OCI-LY1 (cell line): ENCODE measurements at regions not wholly inside any gene's neighbourhood (a gene's known extent, or its start where the extent isn't known, plus 50 kb on each side); places are given as distances from the start of the nearest gene placed in this dataset.

Experiments used
- H2AFZ ChIP-seq: fragments of 200-600 bp; sonication (generic), shearing (Covaris generic); 2 replicates; pipeline ENCODE4 v1.6.0; 2014; ENCODE audit warnings: antibody characterized with exemption, mild to moderate bottlenecking, low read length
- H3F3A ChIP-seq: fragments of 200-600 bp; sonication (generic), shearing (Covaris generic); 2 replicates; pipeline ENCODE4 v1.6.0; 2014; ENCODE audit warnings: mild to moderate bottlenecking, antibody characterized with exemption, low read length, moderate library complexity; ENCODE audit not compliant: insufficient read depth
- H3K27ac ChIP-seq: fragments of 200-600 bp; sonication (generic); 2 replicates; pipeline ENCODE4 v1.5.1; 2014; ENCODE audit warnings: low read length, mixed run types, mild to moderate bottlenecking, low read depth; ENCODE audit not compliant: poor library complexity, severe bottlenecking
- H3K27me3 ChIP-seq: fragments of 200-600 bp; sonication (generic); 2 replicates; pipeline ENCODE4 v1.6.0; 2014; ENCODE audit warnings: antibody characterized with exemption, mild to moderate bottlenecking, low read length, moderate library complexity; ENCODE audit not compliant: insufficient read depth
- H3K36me3 ChIP-seq: fragments of 200-600 bp; sonication (generic); 2 replicates; pipeline ENCODE4 v1.6.1; 2014; ENCODE audit warnings: mild to moderate bottlenecking, antibody characterized with exemption, low read length, moderate library complexity, mixed read lengths; ENCODE audit not compliant: insufficient read depth
- H3K4me1 ChIP-seq: fragments of 200-600 bp; sonication (generic); 2 replicates; pipeline ENCODE4 v1.5.1; 2014; ENCODE audit warnings: mild to moderate bottlenecking, low read length, moderate library complexity; ENCODE audit not compliant: insufficient read depth, severe bottlenecking
- H3K4me2 ChIP-seq: fragments of 200-600 bp; sonication (generic), shearing (Covaris generic); 2 replicates; pipeline ENCODE4 v1.6.1; 2014; ENCODE audit warnings: low read length
- H3K4me3 ChIP-seq: fragments of 200-600 bp; sonication (generic); 2 replicates; pipeline ENCODE4 v1.5.1; 2014; ENCODE audit warnings: low read length, low read depth, mild to moderate bottlenecking, mixed read lengths; ENCODE audit not compliant: poor library complexity, severe bottlenecking
- H3K79me2 ChIP-seq: fragments of 200-600 bp; shearing (Covaris generic); 2 replicates; pipeline ENCODE4 v1.6.1; 2016; ENCODE audit warnings: mixed run types, low read length, mixed read lengths; ENCODE audit not compliant: insufficient read depth
- H3K9ac ChIP-seq: fragments of 200-600 bp; sonication (generic), shearing (Covaris generic); 2 replicates; pipeline ENCODE4 v1.6.1; 2014; ENCODE audit warnings: mild to moderate bottlenecking, low read length, mixed read lengths
- H3K9me2 ChIP-seq: fragments of 200-600 bp; sonication (generic), shearing (Covaris generic); 2 replicates; pipeline ENCODE4 v1.6.1; 2014; ENCODE audit warnings: low read depth, mild to moderate bottlenecking, low read length, mixed read lengths
- H3K9me3 ChIP-seq: fragments of 200-600 bp; shearing (Covaris generic); 2 replicates; pipeline ENCODE4 v1.6.1; 2014; ENCODE audit warnings: low read length, mixed read lengths
- H4K20me1 ChIP-seq: fragments of 200-600 bp; sonication (generic), shearing (Covaris generic); 2 replicates; pipeline ENCODE4 v1.6.0; 2016; ENCODE audit warnings: mild to moderate bottlenecking, low read length; ENCODE audit not compliant: insufficient read depth
- CTCF ChIP-seq: fragments of 200-600 bp; sonication (generic), shearing (Covaris generic); IDR thresholded peaks from 2 replicates; pipeline ENCODE4 v1.5.1; 2017; ENCODE audit warnings: mild to moderate bottlenecking, antibody characterized with exemption, low read length, moderate library complexity, mixed read lengths
- EZH2 ChIP-seq: fragments of 200-600 bp; sonication (generic), shearing (Covaris generic); IDR thresholded peaks from 2 replicates; pipeline ENCODE4 v1.8.0; 2017; ENCODE audit warnings: borderline replicate concordance, mixed run types, mild to moderate bottlenecking, antibody characterized with exemption, low read length, moderate library complexity, mixed read lengths

GRCh38 chr5:89187268-89187667 is 304.3 kb upstream of the MEF2C start:
- no peaks in the 10 kb centered on the region for H3K79me2 ChIP-seq
- H3K27ac ChIP-seq = no peak overlapping the region
- no peak overlapping the region for H3K4me3 ChIP-seq
- no peaks in the 10 kb centered on the region for H3K9me2 ChIP-seq
- H3K9me3 ChIP-seq = no peaks in the 10 kb centered on the region
- TF ChIP-seq EZH2 = no peak
- no peak for TF ChIP-seq CTCF
- H3K4me1 ChIP-seq = no peaks in the 10 kb centered on the region
- H3F3A ChIP-seq = no peaks in the 10 kb centered on the region
- H3K4me2 ChIP-seq = no peak overlapping the region
- no peak overlapping the region for H3K9ac ChIP-seq
- no peaks in the 10 kb centered on the region for H4K20me1 ChIP-seq
- no peaks in the 10 kb centered on the region for H3K27me3 ChIP-seq
- no peaks in the 10 kb centered on the region for H3K36me3 ChIP-seq
- no peak overlapping the region for H2AFZ ChIP-seq

GRCh38 chr5:89181546-89181945 is 298.6 kb upstream of the MEF2C start:
- H3K4me2 ChIP-seq = no peak overlapping the region
- H4K20me1 ChIP-seq = no peaks in the 10 kb centered on the region
- no peaks in the 10 kb centered on the region for H3K27me3 ChIP-seq
- no peak overlapping the region for H3K9ac ChIP-seq
- TF ChIP-seq CTCF = no peak
- TF ChIP-seq EZH2 = no peak
- H3K4me1 ChIP-seq = no peaks in the 10 kb centered on the region
- no peaks in the 10 kb centered on the region for H3K9me2 ChIP-seq
- no peaks in the 10 kb centered on the region for H3K9me3 ChIP-seq
- H3F3A ChIP-seq = no peaks in the 10 kb centered on the region
- H2AFZ ChIP-seq = no peak overlapping the region
- H3K36me3 ChIP-seq = no peaks in the 10 kb centered on the region
- H3K79me2 ChIP-seq = no peaks in the 10 kb centered on the region
- no peak overlapping the region for H3K4me3 ChIP-seq
- no peak overlapping the region for H3K27ac ChIP-seq

DNA sequence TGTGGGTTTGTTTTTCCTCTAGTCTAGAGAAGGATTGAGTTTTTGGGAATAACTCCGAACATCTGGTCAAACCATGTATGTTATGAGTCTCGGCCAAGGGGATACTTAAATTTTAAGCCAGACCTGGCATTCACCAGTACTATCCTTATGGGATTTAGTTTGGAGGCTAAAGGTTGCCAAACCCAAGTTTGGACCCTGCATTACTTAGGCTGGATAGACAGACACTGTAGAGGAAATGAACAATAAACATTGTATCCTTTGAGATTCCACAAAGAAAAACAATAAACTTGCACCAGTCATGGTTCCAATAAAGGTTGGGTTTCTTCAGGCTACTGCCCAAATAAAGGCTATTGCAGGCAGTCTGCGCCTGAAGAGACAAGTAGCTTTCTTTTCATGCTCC is 296.7 kb upstream of the MEF2C start:
- no peak for TF ChIP-seq CTCF
- Histone ChIP-seq H3F3A (no peaks in the 10 kb centered on the region), H3K9me2 (no peaks in the 10 kb centered on the region), H2AFZ (no peak overlapping the region), H3K27me3 (no peaks in the 10 kb centered on the region), H3K4me1 (no peaks in the 10 kb centered on the region), H3K9me3 (no peaks in the 10 kb centered on the region), H4K20me1 (no peaks in the 10 kb centered on the region), H3K4me2 (no peak overlapping the region), H3K4me3 (no peak overlapping the region), H3K36me3 (no peaks in the 10 kb centered on the region), H3K79me2 (no peaks in the 10 kb centered on the region), H3K27ac (no peak overlapping the region), H3K9ac (no peak overlapping the region)

- Histone ChIP-seq H3K9ac (no peak overlapping the region), H3K27ac (no peak overlapping the region), H3F3A (no peaks in the 10 kb centered on the region), H3K4me1 (no peaks in the 10 kb centered on the region), H3K4me2 (no peak overlapping the region), H3K36me3 (no peaks in the 10 kb centered on the region), H3K9me3 (no peaks in the 10 kb centered on the region), H3K79me2 (no peaks in the 10 kb centered on the region), H3K27me3 (no peaks in the 10 kb centered on the region), H2AFZ (no peak overlapping the region), H3K4me3 (no peak overlapping the region), H4K20me1 (no peaks in the 10 kb centered on the region), H3K9me2 (no peaks in the 10 kb centered on the region)
- no peak for TF ChIP-seq CTCF
- no peak for TF ChIP-seq EZH2
Measured at GRCh38 chr5:89178541-89178940, 295.6 kb upstream of the MEF2C start.
